DOHH2 (cell line): ENCODE measurements at regions not wholly inside any gene's neighbourhood (a gene's known extent, or its start where the extent isn't known, plus 50 kb on each side); places are given as distances from the start of the nearest gene placed in this dataset.

ENCODE experiments used
- CTCF ChIP-seq: fragments of 200-600 bp; sonication (generic); IDR thresholded peaks from one replicate; pipeline ENCODE4 v1.5.1; 2014; ENCODE audit warnings: antibody characterized with exemption, mild to moderate bottlenecking, low read depth, low read length; ENCODE audit not compliant: poor library complexity, severe bottlenecking
- EZH2phosphoT487 ChIP-seq: fragments of 200-600 bp; sonication (generic); IDR thresholded peaks from 2 replicates; pipeline ENCODE4 v1.6.1; 2017; ENCODE audit warnings: borderline replicate concordance, mild to moderate bottlenecking, antibody characterized with exemption, low read length, moderate library complexity, mixed read lengths

- TF ChIP-seq CTCF (no peak), EZH2phosphoT487 (no peak)
These were observed 900.8 kb downstream of the XPNPEP1 start for GRCh38 chr10:109022417-109023049.
